C4-2B (cell line): ENCODE measurements at regions not wholly inside any gene's neighbourhood (a gene's known extent, or its start where the extent isn't known, plus 50 kb on each side); places are given as distances from the start of the nearest gene placed in this dataset.
"Not testable (repeated sequence)": the region's sequence is repeated elsewhere in the genome, so short reads cannot be mapped to it uniquely, and the experiment has no call there.

Experiments
- H3K27ac ChIP-seq: fragments of 450-650 bp; 2 replicates; pipeline ENCODE4 v1.5.1; 2017
- ZFX ChIP-seq: fragments of 450-650 bp; IDR thresholded peaks from 2 replicates; pipeline ENCODE4 v1.6.1; 2017
- TF ChIP-seq, protein P1 (sequence below): fragments of 450-650 bp; conservative IDR thresholded peaks from 2 replicates; pipeline ENCODE4 v1.5.1; 2017; ENCODE audit warnings: mild to moderate bottlenecking

DNA sequence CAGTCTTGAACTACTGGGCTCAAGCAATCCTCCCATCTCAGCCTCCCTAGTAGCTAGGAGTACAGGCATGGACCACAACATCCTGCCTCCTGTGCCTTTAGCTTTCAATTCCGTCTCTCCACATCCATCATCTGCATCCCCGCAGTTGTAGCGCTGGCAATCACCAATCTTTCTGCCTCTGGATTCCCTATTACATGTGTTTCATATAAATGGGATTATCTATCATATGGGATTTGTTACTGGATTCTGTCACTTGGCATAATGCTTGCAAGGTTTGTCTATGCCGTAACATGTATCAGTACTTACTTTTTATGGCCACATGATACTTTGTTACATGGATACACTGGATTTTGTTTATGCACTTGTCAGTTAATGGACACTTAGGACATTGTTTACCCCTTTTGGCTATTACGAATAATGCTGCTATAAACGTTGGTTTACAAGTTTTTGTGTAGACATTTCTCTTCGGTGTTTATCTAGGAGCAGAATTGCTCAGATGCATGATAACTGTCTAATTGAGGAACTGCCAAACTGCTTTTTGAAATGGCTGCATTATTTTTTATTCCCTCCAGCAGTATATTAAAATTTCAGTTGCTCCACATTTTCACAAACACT is 1223.9 kb downstream of the FOXD4L5 start:
- H3K27ac ChIP-seq: no peak overlapping the region
- TF ChIP-seq ZFX: no peak
- TF ChIP-seq, protein P1, sequence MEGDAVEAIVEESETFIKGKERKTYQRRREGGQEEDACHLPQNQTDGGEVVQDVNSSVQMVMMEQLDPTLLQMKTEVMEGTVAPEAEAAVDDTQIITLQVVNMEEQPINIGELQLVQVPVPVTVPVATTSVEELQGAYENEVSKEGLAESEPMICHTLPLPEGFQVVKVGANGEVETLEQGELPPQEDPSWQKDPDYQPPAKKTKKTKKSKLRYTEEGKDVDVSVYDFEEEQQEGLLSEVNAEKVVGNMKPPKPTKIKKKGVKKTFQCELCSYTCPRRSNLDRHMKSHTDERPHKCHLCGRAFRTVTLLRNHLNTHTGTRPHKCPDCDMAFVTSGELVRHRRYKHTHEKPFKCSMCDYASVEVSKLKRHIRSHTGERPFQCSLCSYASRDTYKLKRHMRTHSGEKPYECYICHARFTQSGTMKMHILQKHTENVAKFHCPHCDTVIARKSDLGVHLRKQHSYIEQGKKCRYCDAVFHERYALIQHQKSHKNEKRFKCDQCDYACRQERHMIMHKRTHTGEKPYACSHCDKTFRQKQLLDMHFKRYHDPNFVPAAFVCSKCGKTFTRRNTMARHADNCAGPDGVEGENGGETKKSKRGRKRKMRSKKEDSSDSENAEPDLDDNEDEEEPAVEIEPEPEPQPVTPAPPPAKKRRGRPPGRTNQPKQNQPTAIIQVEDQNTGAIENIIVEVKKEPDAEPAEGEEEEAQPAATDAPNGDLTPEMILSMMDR: no peak

DNA sequence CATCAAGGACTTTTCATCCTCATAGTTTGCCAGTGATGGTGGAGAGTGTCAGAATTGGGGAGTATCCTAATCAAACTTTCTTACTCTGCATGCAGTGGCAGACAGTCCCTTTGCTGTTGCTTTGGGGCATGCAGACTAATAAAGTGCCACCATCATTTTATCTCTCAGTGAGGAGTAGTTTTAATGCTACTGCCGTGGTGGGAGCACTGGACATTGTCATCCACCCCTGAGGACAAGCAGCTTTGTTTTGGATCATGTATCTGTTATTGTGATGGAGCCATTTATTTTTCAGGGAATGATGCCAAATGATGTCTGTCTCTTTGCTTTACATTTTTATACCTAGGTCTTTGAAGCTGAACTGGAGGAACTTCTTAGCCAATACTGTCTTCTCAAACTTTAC is 1226.9 kb downstream of the FOXD4L5 start:
- H3K27ac ChIP-seq: not testable (repeated sequence)

DNA sequence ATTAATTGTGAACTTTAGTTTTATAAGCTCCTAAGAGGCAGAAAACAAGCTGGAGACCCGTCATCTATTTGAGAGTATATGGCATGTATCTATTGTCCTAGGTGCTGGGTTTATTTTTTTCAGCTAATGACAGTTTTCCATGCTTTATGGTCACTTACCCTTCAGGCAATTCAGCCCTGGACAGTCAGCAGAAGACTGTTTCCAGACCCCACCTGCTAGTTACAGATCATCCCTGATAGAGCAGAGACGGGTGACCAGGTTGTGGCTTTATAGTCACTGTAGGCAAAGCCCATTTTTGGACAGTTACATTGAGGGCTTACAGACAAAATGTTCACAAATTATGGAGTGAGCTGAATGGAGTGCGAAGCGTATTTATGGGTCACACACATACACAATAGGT is 1227.5 kb downstream of the FOXD4L5 start:
- H3K27ac ChIP-seq: no peak overlapping the region
- TF ChIP-seq, protein P1: no peak
- no peak for TF ChIP-seq ZFX

DNA sequence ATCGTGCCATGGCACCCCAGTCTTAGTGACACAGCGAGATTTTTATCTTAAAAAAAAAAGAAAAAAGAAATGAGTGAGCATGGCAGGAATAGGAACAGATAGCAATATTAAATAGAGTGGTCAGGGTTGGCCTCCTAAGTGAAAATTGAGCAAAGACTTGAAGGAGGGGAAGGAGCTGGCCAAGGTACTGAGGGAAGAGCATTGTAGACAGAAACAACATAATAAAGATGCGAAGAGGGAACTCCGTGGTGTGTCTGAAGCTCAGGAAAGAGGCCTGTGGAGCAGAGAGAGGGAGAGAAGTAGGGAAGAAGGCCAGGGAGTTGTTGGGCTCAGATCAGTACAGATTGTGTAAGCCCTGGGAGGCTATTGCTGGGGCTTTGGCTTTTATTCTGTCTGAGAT is 1256.1 kb downstream of the FOXD4L5 start:
- not testable (repeated sequence) for H3K27ac ChIP-seq

DNA sequence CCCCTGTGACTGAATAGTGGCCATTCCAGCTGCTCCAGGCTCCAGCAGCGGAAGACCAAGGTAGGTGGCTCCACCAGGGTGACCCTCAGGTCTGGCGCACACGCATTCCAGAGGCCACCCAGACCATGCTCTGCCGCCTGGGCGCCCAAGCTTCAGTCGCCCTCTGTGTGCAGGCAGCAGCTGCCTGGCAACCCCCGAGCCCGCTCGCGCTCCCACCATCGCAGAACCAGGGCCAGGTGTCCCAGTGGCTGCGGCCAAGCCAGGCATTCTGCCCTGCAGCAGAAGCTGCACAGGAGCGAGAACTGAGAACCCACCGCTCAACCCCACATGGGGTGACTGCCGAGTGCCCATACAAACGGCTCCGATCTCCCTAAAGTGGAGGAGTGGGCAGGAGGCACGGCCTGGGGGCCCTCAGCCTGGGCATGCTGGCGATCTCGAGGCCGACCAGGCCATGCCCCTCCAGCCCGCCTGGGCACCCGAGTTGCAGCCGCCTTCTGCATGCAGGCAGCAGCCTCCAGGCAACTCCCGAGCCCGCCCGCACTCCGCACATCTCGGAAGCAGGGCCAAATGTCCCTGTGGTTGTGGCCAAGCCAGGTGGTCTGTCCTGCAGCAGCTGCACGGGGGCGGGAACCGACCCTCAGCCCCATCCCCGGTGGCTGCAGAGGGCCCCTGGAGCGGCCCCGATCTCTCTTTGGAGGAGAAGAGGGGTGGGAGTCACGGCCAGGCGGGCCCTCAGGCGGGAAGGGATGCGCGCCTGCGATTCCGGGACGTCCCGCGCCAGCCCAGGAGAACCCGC is 1264.1 kb downstream of the FOXD4L5 start:
- not testable (repeated sequence) for H3K27ac ChIP-seq

DNA sequence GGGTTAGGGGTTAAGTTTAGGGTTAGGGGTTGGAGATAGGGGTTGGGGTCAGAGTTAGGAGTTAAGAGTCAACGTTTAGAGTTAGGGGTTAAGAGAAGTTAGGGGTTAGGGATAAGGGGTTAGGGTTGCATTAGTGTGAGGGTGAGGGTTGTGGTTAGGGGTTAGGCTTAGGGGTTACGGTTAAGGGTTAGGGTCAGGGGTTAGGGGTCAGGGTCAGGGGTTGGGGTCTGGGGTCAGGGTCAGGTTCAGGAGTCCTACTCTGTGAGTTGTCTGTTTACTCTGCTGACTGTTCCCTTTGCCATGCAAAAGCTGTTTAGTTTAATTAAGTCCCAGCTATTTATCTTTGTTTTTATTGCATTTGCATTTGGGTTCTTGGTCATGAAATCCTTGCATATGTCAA is 1267.3 kb downstream of the FOXD4L5 start:
- H3K27ac ChIP-seq: not testable (repeated sequence)

DNA sequence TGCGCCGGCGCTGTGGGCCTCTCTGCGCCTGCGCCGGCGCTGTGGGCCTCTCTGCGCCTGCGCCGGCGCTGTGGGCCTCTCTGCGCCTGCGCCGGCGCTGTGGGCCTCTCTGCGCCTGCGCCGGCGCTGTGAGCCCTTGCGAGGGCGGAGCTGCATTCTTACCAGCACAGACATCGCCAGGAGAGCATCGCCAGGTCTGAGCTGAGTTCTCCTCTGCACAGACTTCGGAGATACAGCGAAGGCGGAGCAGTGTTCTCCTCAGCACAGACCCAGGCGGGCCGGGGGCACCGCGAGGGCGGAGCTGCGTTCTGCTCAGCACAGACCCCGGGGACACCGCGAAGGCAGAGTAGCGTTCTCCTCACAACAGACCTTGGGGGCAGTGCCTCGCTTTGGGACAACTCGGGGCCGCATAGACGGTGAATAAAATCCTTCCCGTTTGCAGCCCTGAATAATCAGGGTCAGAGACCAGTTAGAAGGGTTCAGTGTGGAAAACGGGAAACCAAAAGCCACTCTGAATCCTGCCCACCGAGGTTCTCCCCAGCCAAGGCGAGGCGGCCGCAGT is 1268.1 kb downstream of the FOXD4L5 start:
- peak overlapping the region; percentile 71 for H3K27ac ChIP-seq

DNA sequence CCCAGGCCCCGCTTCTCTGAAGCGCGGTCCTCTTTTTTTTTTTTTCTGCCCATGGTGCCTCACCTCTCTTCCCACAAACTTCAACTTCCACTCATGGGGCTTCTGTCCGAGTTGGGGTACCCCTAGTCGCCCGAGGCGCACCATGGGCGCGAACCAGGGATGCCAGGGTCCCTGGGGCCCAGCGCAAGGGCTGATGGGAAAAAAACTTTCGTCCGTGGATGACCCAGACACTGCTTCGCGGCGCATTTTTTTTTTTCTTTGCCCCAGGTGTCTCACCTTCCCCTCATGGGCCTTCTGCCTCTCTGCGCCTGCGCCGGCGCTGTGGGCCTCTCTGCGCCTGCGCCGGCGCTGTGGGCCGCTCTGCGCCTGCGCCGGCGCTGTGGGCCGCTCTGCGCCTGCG is 1268.8 kb downstream of the FOXD4L5 start:
- peak overlapping the region; percentile 87 for H3K27ac ChIP-seq

DNA sequence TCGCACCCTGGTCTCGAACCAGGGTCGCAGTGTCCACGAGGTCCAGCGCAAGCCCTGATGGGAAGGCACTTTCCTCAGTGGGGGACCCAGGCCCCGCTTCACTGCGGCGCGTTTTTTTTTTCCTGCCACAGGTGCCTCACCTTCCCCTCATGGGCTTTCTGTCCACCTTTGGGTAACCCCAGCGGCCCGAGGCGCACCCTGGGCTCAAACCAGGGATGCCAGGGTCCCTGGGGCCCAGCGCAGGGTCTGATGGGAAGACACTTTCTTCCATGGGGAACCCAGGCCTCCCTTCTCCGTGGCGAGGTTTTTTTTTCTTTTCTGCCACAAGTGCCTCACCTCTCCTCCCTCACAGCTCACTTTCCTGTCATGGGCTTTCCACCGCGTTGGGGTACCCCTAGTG is 1269.9 kb downstream of the FOXD4L5 start:
- H3K27ac ChIP-seq: peak overlapping the region; percentile 87
- TF ChIP-seq, protein P1: no peak
- TF ChIP-seq ZFX: no peak

DNA sequence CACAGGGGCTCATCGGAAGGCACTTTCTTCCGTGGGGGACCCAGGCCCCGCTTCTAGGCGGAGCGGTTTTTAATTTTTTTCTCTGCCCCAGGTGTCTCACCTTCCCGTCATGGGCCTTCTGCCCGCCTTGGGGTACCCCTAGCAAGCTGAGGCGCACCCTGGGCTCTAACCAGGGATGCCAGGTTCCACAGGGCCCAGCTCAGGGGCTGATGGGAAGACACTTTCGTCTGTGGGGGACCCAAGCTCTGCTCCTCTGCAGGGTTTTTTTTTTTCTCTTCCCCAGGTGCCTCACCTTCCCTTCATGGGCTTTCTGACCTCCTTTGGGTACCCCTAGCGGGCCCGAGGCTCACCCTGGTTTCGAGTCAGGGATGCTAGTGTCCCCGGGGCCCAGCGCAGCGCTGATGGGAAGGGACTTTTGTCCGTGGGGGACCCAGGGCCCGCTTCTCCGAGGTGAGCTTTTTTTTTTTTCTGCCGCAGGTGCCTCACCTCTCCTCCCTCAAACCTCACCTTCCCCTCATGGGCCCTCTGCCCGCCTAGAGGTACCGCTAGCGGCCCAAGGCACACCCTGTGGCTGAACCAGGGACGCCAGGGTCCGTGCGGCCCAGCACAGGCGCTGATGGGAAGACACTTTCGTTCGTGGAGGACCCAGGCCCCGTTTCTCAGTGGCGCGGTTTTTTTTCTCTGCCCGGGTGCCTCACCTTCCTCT is 1270.5 kb downstream of the FOXD4L5 start:
- not testable (repeated sequence) for H3K27ac ChIP-seq

DNA sequence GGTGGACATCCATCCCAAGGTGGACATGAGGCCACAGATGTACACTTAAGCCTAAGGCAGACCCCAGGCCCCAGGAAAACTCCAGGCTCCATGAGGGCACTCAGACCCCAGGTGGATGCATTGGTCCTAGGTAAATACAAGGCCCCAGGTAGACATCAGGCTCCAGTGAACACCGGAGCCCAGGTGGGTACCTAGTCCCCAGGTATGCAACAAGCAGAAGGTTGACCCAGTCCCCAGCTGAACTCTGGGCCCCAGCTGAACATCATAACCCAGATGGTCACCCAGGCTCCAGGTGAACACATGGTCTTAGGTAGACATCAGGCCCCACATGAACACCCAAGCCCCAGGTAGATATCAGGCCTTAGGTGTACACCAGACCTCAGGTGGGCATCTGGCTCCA is 1271.9 kb downstream of the FOXD4L5 start:
- H3K27ac ChIP-seq: not testable (repeated sequence)

DNA sequence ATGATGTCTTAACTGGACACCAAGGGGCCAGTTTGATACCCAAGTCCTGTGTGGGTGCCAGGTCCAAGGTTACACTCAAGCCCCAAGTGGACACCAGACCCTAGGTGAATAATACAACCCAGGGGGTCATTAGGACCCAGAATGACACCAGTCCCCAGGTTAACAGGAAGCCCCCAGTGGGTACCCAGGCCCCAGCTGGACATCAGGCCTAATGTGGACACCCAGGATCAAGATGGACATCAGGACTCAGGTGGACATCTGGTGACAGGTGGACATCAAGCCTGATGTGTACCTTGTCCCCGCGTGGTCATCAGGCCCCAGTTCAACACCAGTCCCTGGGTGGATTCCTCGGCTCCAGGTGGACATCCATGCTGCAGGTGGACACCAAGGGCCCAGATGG is 1273.0 kb downstream of the FOXD4L5 start:
- H3K27ac ChIP-seq: not testable (repeated sequence)

DNA sequence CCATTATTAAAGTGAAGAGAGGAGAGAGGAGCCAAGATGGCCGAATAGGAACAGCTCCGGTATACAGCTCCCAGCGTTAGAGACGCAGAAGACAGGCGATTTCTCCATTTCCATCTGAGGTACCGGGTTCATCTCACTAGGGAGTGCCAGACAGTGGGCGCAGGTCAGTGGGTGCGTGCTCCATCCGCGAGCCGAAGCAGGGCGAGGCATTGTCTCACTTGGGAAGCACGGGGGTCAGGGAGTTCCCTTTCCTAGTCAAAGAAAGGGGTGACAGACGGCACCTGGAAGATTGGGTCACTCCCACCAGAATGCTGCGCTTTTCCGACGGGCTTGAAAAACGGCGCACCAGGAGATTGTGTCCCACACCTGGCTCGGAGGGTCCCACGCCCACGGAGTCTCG is 1305.3 kb downstream of the FOXD4L5 start:
- not testable (repeated sequence) for H3K27ac ChIP-seq
